ENCODE measurements at regions not wholly inside any gene's neighbourhood (a gene's known extent, or its start where the extent isn't known, plus 50 kb on each side); places are given as distances from the start of the nearest gene placed in this dataset.

GRCh38 chr4:31702326-31702725 lies 982.2 kb downstream of the PCDH7 start:
- TF ChIP-seq CTCF (IDR thresholded peaks at IDR 0.05 in 4 of 5, conservative IDR thresholded peaks at IDR 0.05 in 1 of 5) (no peak), POLR2A (IDR thresholded peaks at IDR 0.05) (no peak)
